ENCODE measurements at regions not wholly inside any gene's neighbourhood (a gene's known extent, or its start where the extent isn't known, plus 50 kb on each side); places are given as distances from the start of the nearest gene placed in this dataset.

DNA sequence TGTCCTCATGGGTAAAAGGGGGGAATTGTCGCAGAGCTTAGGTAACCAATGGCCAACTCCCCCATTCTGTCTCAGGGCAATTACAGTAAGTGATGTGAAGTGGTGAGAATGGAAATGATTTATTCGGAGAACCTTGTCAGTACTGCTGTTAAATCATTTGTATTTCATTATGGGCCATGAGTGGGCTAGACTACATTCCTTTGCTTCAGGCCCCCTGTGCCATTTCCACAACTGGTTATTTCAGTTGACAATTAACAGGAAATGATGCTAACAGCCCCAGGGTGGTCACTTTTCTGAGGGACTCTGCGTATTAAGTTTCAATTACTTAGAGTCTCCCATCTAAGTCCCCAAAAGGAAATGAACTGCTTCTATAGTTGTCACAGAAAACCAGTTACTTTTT lies 653.7 kb downstream of the CCDC171 start:
- Histone ChIP-seq H2AFZ (ENCODE audit: low read depth) (peak overlapping the region; percentile 68; the same call in 1 of the 2 replicates), H3K27ac (no peak overlapping the region), H3K4me1 (ENCODE audit: low read depth, poor library complexity, severe bottlenecking) (peaks cover 7% of the 10 kb centered on the region), H3K79me2 (ENCODE audit: insufficient read depth, low read depth) (no peaks in the 10 kb centered on the region), H3K4me3 (IDR thresholded peaks at IDR 0.05; ENCODE audit: insufficient read depth, low read depth, low read length) (no peak overlapping the region), H3K36me3 (ENCODE audit: insufficient read depth) (no peaks in the 10 kb centered on the region), H3K27me3 (ENCODE audit: insufficient read depth, low read depth) (no peaks in the 10 kb centered on the region), H3K4me2 (no peak overlapping the region; the same call in 1 of the 2 replicates), H3K9ac (no peak overlapping the region; the same call in 1 of the 2 replicates), H4K20me1 (ENCODE audit: insufficient read depth) (no peaks in the 10 kb centered on the region)
- TF ChIP-seq, protein P1, sequence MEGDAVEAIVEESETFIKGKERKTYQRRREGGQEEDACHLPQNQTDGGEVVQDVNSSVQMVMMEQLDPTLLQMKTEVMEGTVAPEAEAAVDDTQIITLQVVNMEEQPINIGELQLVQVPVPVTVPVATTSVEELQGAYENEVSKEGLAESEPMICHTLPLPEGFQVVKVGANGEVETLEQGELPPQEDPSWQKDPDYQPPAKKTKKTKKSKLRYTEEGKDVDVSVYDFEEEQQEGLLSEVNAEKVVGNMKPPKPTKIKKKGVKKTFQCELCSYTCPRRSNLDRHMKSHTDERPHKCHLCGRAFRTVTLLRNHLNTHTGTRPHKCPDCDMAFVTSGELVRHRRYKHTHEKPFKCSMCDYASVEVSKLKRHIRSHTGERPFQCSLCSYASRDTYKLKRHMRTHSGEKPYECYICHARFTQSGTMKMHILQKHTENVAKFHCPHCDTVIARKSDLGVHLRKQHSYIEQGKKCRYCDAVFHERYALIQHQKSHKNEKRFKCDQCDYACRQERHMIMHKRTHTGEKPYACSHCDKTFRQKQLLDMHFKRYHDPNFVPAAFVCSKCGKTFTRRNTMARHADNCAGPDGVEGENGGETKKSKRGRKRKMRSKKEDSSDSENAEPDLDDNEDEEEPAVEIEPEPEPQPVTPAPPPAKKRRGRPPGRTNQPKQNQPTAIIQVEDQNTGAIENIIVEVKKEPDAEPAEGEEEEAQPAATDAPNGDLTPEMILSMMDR (conservative IDR thresholded peaks at IDR 0.05; ENCODE audit: low read depth, low read length): no peak

DNA sequence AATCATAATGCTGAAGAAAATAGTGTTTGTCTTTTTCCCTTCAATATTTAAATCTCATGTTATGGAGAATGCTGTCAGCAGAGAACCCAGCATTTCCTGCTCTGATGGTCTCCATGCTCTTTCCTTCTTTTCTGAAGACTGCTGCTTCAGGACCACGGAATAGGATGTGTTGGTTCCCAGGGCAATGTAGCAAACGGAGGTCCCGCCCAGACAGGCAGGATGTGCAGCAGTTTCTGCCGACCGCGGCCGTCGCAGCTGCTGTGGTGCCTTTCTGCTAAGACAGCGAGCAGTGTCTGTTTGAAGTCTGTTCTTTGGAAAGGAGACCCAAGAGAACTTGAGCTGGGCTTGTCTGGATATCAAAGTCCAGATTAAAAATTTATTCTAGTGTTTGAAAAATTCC lies 654.3 kb downstream of the CCDC171 start:
- Histone ChIP-seq H3K4me2 (peak overlapping the region; percentile 64), H3K4me1 (ENCODE audit: low read depth, poor library complexity, severe bottlenecking) (peaks cover 7% of the 10 kb centered on the region), H3K27ac (peak overlapping the region; percentile 27; the same call in 1 of the 2 replicates)

DNA sequence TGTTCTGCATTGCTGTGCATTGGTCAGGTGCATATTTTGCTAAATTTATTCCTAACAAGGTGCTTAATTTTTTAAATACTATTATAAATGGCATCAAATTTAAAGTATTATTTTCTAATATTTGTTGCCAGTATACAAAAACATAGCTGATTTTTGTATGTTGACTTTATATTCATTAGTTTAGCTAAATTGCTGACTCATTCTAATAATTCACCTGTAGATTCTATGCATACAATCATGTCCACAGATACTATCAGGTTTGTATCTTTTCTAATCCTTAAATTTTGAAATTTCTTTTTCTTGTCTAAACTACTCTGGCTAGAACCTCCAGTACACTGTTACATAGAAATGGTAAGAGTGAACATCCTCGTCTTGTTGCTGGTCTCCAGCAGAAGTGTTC lies 657.6 kb downstream of the CCDC171 start:
- Histone ChIP-seq H3K4me3 (IDR thresholded peaks at IDR 0.05; ENCODE audit: insufficient read depth, low read depth, low read length) (no peak overlapping the region), H3K36me3 (ENCODE audit: insufficient read depth) (no peaks in the 10 kb centered on the region), H3K27me3 (ENCODE audit: insufficient read depth, low read depth) (no peaks in the 10 kb centered on the region), H2AFZ (ENCODE audit: low read depth) (no peak overlapping the region), H3K4me2 (no peak overlapping the region), H4K20me1 (ENCODE audit: insufficient read depth) (no peaks in the 10 kb centered on the region), H3K4me1 (ENCODE audit: low read depth, poor library complexity, severe bottlenecking) (peaks cover 7% of the 10 kb centered on the region), H3K9ac (no peak overlapping the region), H3K79me2 (ENCODE audit: insufficient read depth, low read depth) (no peaks in the 10 kb centered on the region), H3K27ac (no peak overlapping the region)
- TF ChIP-seq, protein P1 (conservative IDR thresholded peaks at IDR 0.05; ENCODE audit: low read depth, low read length): no peak

More for the DNA sequence above, 654.3 kb downstream of the CCDC171 start:
- TF ChIP-seq, protein P1 (conservative IDR thresholded peaks at IDR 0.05; ENCODE audit: low read depth, low read length): no peak
- Histone ChIP-seq H3K27me3 (ENCODE audit: insufficient read depth, low read depth) (no peaks in the 10 kb centered on the region), H4K20me1 (ENCODE audit: insufficient read depth) (no peaks in the 10 kb centered on the region), H3K9ac (peak overlapping the region; percentile 19; the same call in 1 of the 2 replicates), H3K4me3 (IDR thresholded peaks at IDR 0.05; ENCODE audit: insufficient read depth, low read depth, low read length) (no peak overlapping the region), H3K36me3 (ENCODE audit: insufficient read depth) (no peaks in the 10 kb centered on the region), H2AFZ (ENCODE audit: low read depth) (peak overlapping the region; percentile 68; the same call in 1 of the 2 replicates), H3K79me2 (ENCODE audit: insufficient read depth, low read depth) (no peaks in the 10 kb centered on the region)

DNA sequence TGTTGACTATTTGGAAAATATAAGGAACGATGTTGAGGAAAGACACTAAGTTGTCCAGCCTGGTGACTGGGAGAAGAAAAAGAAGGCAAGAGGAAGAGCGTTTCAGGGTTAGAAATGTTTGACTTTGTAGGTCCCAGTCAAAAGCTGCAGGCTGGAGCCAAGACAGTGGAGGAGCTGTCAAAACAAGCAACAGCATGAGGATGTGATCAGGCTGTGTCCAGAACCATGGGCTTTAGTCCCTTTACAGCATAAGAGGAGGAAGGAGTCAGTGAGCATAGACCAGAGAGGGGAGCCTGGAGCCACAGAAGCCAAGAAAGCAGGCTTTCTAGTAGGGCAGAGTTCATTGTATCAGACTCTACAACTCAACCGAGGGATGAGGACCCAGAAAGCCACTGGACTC lies 658.5 kb downstream of the BNC2 start:
- Histone ChIP-seq H2AFZ (ENCODE audit: low read depth) (no peak overlapping the region), H3K79me2 (ENCODE audit: insufficient read depth, low read depth) (no peaks in the 10 kb centered on the region), H3K4me3 (IDR thresholded peaks at IDR 0.05; ENCODE audit: insufficient read depth, low read depth, low read length) (no peak overlapping the region), H3K4me2 (no peak overlapping the region), H3K9ac (no peak overlapping the region), H3K4me1 (ENCODE audit: low read depth, poor library complexity, severe bottlenecking) (peaks cover 2% of the 10 kb centered on the region), H3K27me3 (ENCODE audit: insufficient read depth, low read depth) (no peaks in the 10 kb centered on the region), H4K20me1 (ENCODE audit: insufficient read depth) (no peaks in the 10 kb centered on the region), H3K36me3 (ENCODE audit: insufficient read depth) (no peaks in the 10 kb centered on the region), H3K27ac (no peak overlapping the region)
- TF ChIP-seq, protein P1 (conservative IDR thresholded peaks at IDR 0.05; ENCODE audit: low read depth, low read length): no peak

All from KMS-11 (cell line).